Ascending aorta (tissue), 2 donors: ENCODE measurements at regions not wholly inside any gene's neighbourhood (a gene's known extent, or its start where the extent isn't known, plus 50 kb on each side); places are given as distances from the start of the nearest gene placed in this dataset.

ENCODE experiments used
- DNase-seq, 2 donors: peaks; one replicate each; pipeline ENCODE4 v3.0.0-alpha.2; 2019; ENCODE audit warnings: low spot score in 2 of 2
- H3K27ac ChIP-seq, 2 donors: fragments of 200-600 bp; sonication (generic); one replicate each; pipeline ENCODE4 v1.5.1; 2016 to 2017; ENCODE audit warnings: mild to moderate bottlenecking in 1 of 2
- H3K27me3 ChIP-seq: fragments of 200-600 bp; sonication (generic); one replicate; pipeline ENCODE4 v1.5.1; 2017
- H3K36me3 ChIP-seq, 2 donors: fragments of 200-600 bp; sonication (generic); one replicate each; pipeline ENCODE4 v1.5.1; 2016
- H3K4me1 ChIP-seq, 2 donors: fragments of 200-600 bp; sonication (generic); one replicate each; pipeline ENCODE4 v1.5.1; 2016 to 2017; ENCODE audit warnings: mild to moderate bottlenecking in 1 of 2
- H3K4me3 ChIP-seq, 2 donors: fragments of 200-600 bp; sonication (generic); one replicate each; pipeline ENCODE4 v1.5.1; 2016 to 2017; ENCODE audit warnings: mild to moderate bottlenecking in 1 of 2
- H3K9me3 ChIP-seq, 2 donors: fragments of 200-600 bp; sonication (generic); one replicate each; pipeline ENCODE4 v1.5.1; 2016
- CTCF ChIP-seq, 3 experiments: fragments of 200-600 bp in 2 of 3; fragments of 450-650 bp in 1 of 3; sonication (generic) in 2 of 3; IDR thresholded peaks; one replicate each; pipeline ENCODE4 v1.5.1; 2016 to 2019; ENCODE audit warnings: antibody characterized with exemption in 3 of 3, mild to moderate bottlenecking in 1 of 3, moderate library complexity in 1 of 3
- intact Hi-C: fragments of 100-400 bp; cut with DNase I; formaldehyde crosslinking; loops from one replicate; pipeline ENCODE4 v1.15.1; 2023

- Histone ChIP-seq H3K9me3 (no peaks in the 10 kb centered on the region), H3K27ac (no peak overlapping the region), H3K36me3 (no peaks in the 10 kb centered on the region), H3K4me3 (no peak overlapping the region), H3K27me3 (no peaks in the 10 kb centered on the region), H3K4me1 (peaks cover 2 to 8% of the 10 kb centered on the region in 2 donors)
- TF ChIP-seq CTCF (IDR thresholded peaks at IDR 0.05), result no peak
- intact Hi-C loops, result loop anchor here (10.0 kb wide), 1 partner anchor 119 kb away; no protein-coding TSS in a partner anchor
- no peak for DNase-seq
Measured at GRCh38 chr5:173456181-173456580, 128.0 kb upstream of the STC2 start.

- no peak for DNase-seq
- H3K9me3 ChIP-seq, result no peaks in the 10 kb centered on the region
- H3K36me3 ChIP-seq, result no peaks in the 10 kb centered on the region
- peaks cover 2 to 8% of the 10 kb centered on the region in 2 donors for H3K4me1 ChIP-seq
- H3K27ac ChIP-seq, result no peak overlapping the region
- no peak overlapping the region for H3K4me3 ChIP-seq
- intact Hi-C loops, result loop anchor here (10.0 kb wide), 1 partner anchor 119 kb away; no protein-coding TSS in a partner anchor
- TF ChIP-seq CTCF (IDR thresholded peaks at IDR 0.05), result no peak
- no peaks in the 10 kb centered on the region for H3K27me3 ChIP-seq
Measured at GRCh38 chr5:173455599-173455957, 127.4 kb upstream of the STC2 start.

GRCh38 chr5:173454736-173455598 lies 126.8 kb upstream of the STC2 start:
- Histone ChIP-seq H3K4me3 (no peak overlapping the region), H3K27me3 (no peaks in the 10 kb centered on the region), H3K27ac (peak overlapping the region; percentile 17 to 29), H3K4me1 (peaks cover 2 to 8% of the 10 kb centered on the region in 2 donors), H3K9me3 (no peaks in the 10 kb centered on the region), H3K36me3 (no peaks in the 10 kb centered on the region)
- intact Hi-C loops, result loop anchor here (10.0 kb wide), 1 partner anchor 120 kb away; no protein-coding TSS in a partner anchor
- no peak for TF ChIP-seq CTCF (IDR thresholded peaks at IDR 0.05)
- DNase-seq, result peak in 1 of 2 donors; percentile 70

GRCh38 chr5:173454361-173454735 lies 126.1 kb upstream of the STC2 start:
- no peak for DNase-seq
- H3K4me1 ChIP-seq, result peaks cover 2 to 8% of the 10 kb centered on the region in 2 donors
- intact Hi-C loops, result loop anchor here (10.0 kb wide), 1 partner anchor 120 kb away; no protein-coding TSS in a partner anchor
- no peaks in the 10 kb centered on the region for H3K9me3 ChIP-seq
- peak overlapping the region; percentile 17 to 29 for H3K27ac ChIP-seq
- H3K4me3 ChIP-seq, result no peak overlapping the region
- no peaks in the 10 kb centered on the region for H3K36me3 ChIP-seq
- no peak for TF ChIP-seq CTCF (IDR thresholded peaks at IDR 0.05)
- no peaks in the 10 kb centered on the region for H3K27me3 ChIP-seq

GRCh38 chr5:173453167-173453566 lies 125.0 kb upstream of the STC2 start:
- peaks cover 2 to 8% of the 10 kb centered on the region in 2 donors for H3K4me1 ChIP-seq
- intact Hi-C loops, result loop anchor here (10.0 kb wide), 1 partner anchor 122 kb away; no protein-coding TSS in a partner anchor
- DNase-seq, result no peak
- H3K4me3 ChIP-seq, result no peak overlapping the region
- H3K9me3 ChIP-seq, result no peaks in the 10 kb centered on the region
- no peaks in the 10 kb centered on the region for H3K36me3 ChIP-seq
- no peaks in the 10 kb centered on the region for H3K27me3 ChIP-seq
- no peak overlapping the region for H3K27ac ChIP-seq
- no peak for TF ChIP-seq CTCF (IDR thresholded peaks at IDR 0.05)
